HL-60 (cell line): ENCODE measurements at regions not wholly inside any gene's neighbourhood (a gene's known extent, or its start where the extent isn't known, plus 50 kb on each side); places are given as distances from the start of the nearest gene placed in this dataset.

ENCODE experiments used
- DNase-seq, 2 experiments: peaks; one replicate each; pipeline ENCODE4 v3.0.0-alpha.2; 2010 to 2020; ENCODE audit warnings: low read depth in 1 of 2, low spot score in 1 of 2
- H3K27ac ChIP-seq: fragments of 250-450 bp; sonication (Bioruptor Pico); replicated peaks from 2 replicates; pipeline ENCODE4 v1.5.1; 2020; ENCODE audit warnings: mild to moderate bottlenecking, moderate library complexity
- H3K27me3 ChIP-seq: fragments of 250-450 bp; sonication (Bioruptor Pico); 2 replicates; pipeline ENCODE4 v1.5.1; 2021; ENCODE audit warnings: mild to moderate bottlenecking, moderate library complexity; ENCODE audit not compliant: insufficient read depth, poor library complexity, severe bottlenecking
- H3K4me3 ChIP-seq: replicated peaks from 2 replicates; pipeline ENCODE4 v1.5.1; 2011; ENCODE audit warnings: mild to moderate bottlenecking, control low read depth, low read length; ENCODE audit not compliant: insufficient read depth
- CTCF ChIP-seq: IDR thresholded peaks from one replicate; pipeline ENCODE4 v1.5.1; 2011; ENCODE audit warnings: low read length, control low read depth, inconsistent platforms; ENCODE audit not compliant: insufficient read depth
- GABPA ChIP-seq: IDR thresholded peaks from 2 replicates; pipeline ENCODE4 v1.6.1; 2012; ENCODE audit warnings: low read depth
- POLR2AphosphoS5 ChIP-seq: IDR thresholded peaks from 2 replicates; pipeline ENCODE4 v1.6.1; 2012; ENCODE audit warnings: low read depth
- REST ChIP-seq: IDR thresholded peaks from 2 replicates; pipeline ENCODE4 v1.6.1; 2012; ENCODE audit warnings: low read depth; ENCODE audit not compliant: insufficient replicate concordance
- SPI1 ChIP-seq: IDR thresholded peaks from 2 replicates; pipeline ENCODE4 v1.6.1; 2012; ENCODE audit warnings: low read depth, mild to moderate bottlenecking, borderline replicate concordance

- H3K27ac ChIP-seq = no peak overlapping the region
- DNase-seq = no peak
These were observed 58.6 kb upstream of the CXCL8 start for GRCh38 chr4:73681776-73682175.

GRCh38 chr4:73682508-73682907, 57.9 kb upstream of the CXCL8 start:
- TF ChIP-seq CTCF (no peak), SPI1 (no peak), REST (no peak), GABPA (no peak), POLR2AphosphoS5 (no peak)
- Histone ChIP-seq H3K27me3 (no peaks in the 10 kb centered on the region), H3K4me3 (no peak overlapping the region), H3K27ac (no peak overlapping the region; the same call in 1 of the 2 replicates)
- no peak for DNase-seq

More at GRCh38 chr4:73681776-73682175, 58.6 kb upstream of the CXCL8 start:
- Histone ChIP-seq H3K4me3 (no peak overlapping the region), H3K27me3 (no peaks in the 10 kb centered on the region)
- no peak for TF ChIP-seq GABPA
- no peak for TF ChIP-seq SPI1
- no peak for TF ChIP-seq POLR2AphosphoS5
- TF ChIP-seq REST = no peak
- TF ChIP-seq CTCF = no peak

- TF ChIP-seq POLR2AphosphoS5 (no peak), REST (no peak)
- no peak for DNase-seq
- H3K27me3 ChIP-seq = no peaks in the 10 kb centered on the region
- H3K27ac ChIP-seq = no peak overlapping the region
- H3K4me3 ChIP-seq = no peak overlapping the region
These were observed 57.3 kb upstream of the CXCL8 start for GRCh38 chr4:73683033-73683432.

- DNase-seq = no peak
- Histone ChIP-seq H3K4me3 (no peak overlapping the region), H3K27me3 (no peaks in the 10 kb centered on the region), H3K27ac (no peak overlapping the region)
- TF ChIP-seq CTCF (no peak), REST (no peak), POLR2AphosphoS5 (no peak), GABPA (no peak), SPI1 (no peak)
These were observed 56.9 kb upstream of the CXCL8 start for GRCh38 chr4:73683456-73683855.
